ENCODE measurements at regions not wholly inside any gene's neighbourhood (a gene's known extent, or its start where the extent isn't known, plus 50 kb on each side); places are given as distances from the start of the nearest gene placed in this dataset.

DNA sequence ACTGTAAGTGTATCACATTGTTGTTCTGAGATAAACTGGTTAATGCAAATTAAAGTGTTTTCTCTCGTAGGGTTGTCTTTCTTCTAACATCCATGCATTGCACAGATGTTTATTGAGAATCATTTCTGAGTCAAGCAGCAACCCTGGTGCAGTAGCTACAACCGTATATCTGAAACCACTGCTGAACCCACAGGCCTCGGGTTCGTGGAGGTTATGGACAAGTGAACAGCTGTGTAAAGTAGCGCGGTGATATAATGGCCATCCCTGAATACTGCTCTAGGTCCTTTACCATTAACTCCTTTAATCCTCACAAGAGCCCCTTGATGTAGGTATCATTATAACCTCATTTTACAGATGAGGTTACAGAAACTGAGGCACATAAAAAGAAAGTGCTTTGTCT is 486.1 kb upstream of the TMEM132C start:
- no peak overlapping the region for H3K4me3 ChIP-seq
- DNase-seq (ENCODE audit: low spot score) = no peak
- TF ChIP-seq, protein P1, sequence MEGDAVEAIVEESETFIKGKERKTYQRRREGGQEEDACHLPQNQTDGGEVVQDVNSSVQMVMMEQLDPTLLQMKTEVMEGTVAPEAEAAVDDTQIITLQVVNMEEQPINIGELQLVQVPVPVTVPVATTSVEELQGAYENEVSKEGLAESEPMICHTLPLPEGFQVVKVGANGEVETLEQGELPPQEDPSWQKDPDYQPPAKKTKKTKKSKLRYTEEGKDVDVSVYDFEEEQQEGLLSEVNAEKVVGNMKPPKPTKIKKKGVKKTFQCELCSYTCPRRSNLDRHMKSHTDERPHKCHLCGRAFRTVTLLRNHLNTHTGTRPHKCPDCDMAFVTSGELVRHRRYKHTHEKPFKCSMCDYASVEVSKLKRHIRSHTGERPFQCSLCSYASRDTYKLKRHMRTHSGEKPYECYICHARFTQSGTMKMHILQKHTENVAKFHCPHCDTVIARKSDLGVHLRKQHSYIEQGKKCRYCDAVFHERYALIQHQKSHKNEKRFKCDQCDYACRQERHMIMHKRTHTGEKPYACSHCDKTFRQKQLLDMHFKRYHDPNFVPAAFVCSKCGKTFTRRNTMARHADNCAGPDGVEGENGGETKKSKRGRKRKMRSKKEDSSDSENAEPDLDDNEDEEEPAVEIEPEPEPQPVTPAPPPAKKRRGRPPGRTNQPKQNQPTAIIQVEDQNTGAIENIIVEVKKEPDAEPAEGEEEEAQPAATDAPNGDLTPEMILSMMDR (IDR thresholded peaks at IDR 0.05) = no peak
- H3K27ac ChIP-seq = no peak overlapping the region

DNA sequence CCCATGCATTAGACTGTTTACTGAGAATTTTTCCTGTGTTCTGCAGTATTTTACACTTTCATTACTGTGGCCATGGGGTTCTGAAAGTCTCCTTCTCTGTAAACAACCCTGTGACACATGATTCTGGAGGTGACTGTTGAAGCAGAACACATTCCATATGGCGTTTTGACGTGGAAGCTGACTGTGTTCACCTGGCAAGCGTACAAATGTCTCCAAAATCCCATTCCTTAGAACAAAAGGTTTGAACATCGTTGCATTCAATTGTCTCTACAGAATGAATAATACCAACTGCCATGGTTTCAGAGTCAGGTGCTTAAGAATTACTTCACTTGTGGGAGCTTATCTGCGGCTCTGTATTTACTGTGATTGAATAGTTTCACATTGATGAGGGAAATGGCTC is 485.6 kb upstream of the TMEM132C start:
- H3K27ac ChIP-seq = no peak overlapping the region
- TF ChIP-seq, protein P1 (IDR thresholded peaks at IDR 0.05) = no peak
- H3K4me3 ChIP-seq = no peak overlapping the region
- no peak for DNase-seq (ENCODE audit: low spot score)

DNA sequence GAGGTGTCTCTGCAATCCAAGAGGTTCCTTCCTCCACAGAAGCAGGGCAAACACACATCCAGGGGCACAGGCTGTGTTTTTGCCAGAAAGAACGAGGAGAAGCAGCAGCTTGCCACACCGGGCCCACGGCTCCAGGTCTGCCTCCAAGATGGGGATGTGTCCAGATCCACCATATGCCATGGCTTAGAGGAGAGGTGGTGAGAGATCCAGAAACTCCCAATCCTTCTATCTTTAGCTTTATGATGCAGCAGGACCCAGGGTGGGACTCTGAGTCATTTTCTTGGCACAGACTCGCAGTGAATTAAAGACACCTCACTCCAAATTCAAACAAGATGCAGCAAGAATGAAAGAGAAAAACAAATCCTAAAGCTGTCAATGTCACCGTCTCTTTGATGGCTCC is 481.4 kb upstream of the TMEM132C start:
- H3K27ac ChIP-seq = no peak overlapping the region
- H3K4me3 ChIP-seq = no peak overlapping the region
- DNase-seq (ENCODE audit: low spot score) = no peak
- TF ChIP-seq, protein P1 (IDR thresholded peaks at IDR 0.05) = no peak

DNA sequence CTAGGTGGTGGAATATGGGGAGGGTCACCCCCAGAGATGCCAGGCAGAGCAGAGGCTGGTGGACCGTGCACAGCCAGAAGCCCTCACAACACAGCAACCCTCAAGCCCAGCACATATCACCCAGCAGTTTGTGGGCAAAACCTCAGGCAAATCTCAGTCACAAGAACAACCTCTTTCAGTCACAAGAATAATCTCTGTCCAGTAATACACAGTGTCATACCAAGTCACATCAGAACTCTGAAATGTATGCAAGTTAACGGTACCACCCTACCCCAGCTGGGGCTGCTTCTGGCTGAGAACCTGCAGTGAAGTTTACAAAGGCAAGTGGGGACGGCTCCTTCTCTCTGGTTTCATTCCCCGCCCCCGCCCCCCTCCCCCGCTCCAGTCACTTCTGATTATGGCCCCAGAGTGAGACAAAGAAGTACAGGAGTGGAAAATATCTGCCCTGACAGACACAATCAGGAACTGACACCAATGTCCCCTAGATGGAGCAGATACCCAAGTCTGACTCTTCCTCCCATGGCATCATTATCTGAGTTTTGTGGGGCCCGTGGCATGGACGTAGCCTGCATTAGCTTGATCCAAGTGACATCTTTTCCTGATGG is 480.9 kb upstream of the TMEM132C start:
- Histone ChIP-seq H3K4me3 (no peak overlapping the region), H3K27ac (no peak overlapping the region)
- TF ChIP-seq, protein P1 (IDR thresholded peaks at IDR 0.05) = no peak
- no peak for DNase-seq (ENCODE audit: low spot score)

- no peak overlapping the region for H3K4me3 ChIP-seq
- H3K27ac ChIP-seq = no peak overlapping the region
- no peak for DNase-seq (ENCODE audit: low spot score)
- TF ChIP-seq, protein P1 (IDR thresholded peaks at IDR 0.05) = no peak
These were observed 479.4 kb upstream of the TMEM132C start for GRCh38 chr12:127787544-127787943.

- Histone ChIP-seq H3K4me3 (no peak overlapping the region), H3K27ac (no peak overlapping the region)
- DNase-seq (ENCODE audit: low spot score) = no peak
- TF ChIP-seq, protein P1 (IDR thresholded peaks at IDR 0.05) = no peak
These were observed 476.6 kb upstream of the TMEM132C start for GRCh38 chr12:127790376-127790775.

- no peak overlapping the region for H3K27ac ChIP-seq
- TF ChIP-seq, protein P1 (IDR thresholded peaks at IDR 0.05) = no peak
- no peak for DNase-seq (ENCODE audit: low spot score)
- H3K4me3 ChIP-seq = no peak overlapping the region
These were observed 475.8 kb upstream of the TMEM132C start for GRCh38 chr12:127791217-127791616.

Data from coronary artery (tissue), 2 donors.